Heart left ventricle (tissue), 13 donors: ENCODE measurements at regions not wholly inside any gene's neighbourhood (a gene's known extent, or its start where the extent isn't known, plus 50 kb on each side); places are given as distances from the start of the nearest gene placed in this dataset.

Experiments
- CTCF ChIP-seq, 12 donors: fragments of 200-600 bp; sonication (generic) in 4 of 12; IDR thresholded peaks; one replicate each; pipeline versions ENCODE4 v1.5.0 to v1.8.0; 2018 to 2022; ENCODE audit warnings: antibody characterized with exemption in 12 of 12, mild to moderate bottlenecking in 5 of 12
- POLR2A ChIP-seq, 2 donors: fragments of 450-650 bp; IDR thresholded peaks; one replicate each; pipeline ENCODE4 v1.6.1; 2017; ENCODE audit warnings: antibody characterized with exemption in 2 of 2, mild to moderate bottlenecking in 2 of 2, moderate library complexity in 2 of 2
- donor health status: ischemic (EF 13 %, LVEDD 7.1; RV severe dilation, severe dysfunction).
- donor health status: DM: no; HTN: yes; CAD: no.
- donor health status: DM: no; HTN: no; CAD: no.
- donor health status: ischemic (EF 25% LVEDD 6.9; RV normal size, moderate dysfunction).
- donor health status: ischemic (EF 25% LVEDD 5.7; RV mildly dilated, moderate dysfunction).
- donor health status: ischemic (EF 35%, LVEDD 5.7; RV mildly dilated, moderate dysfunction).
- donor health status: nonischemic (EF 11% LVEDD 7.7; RV severe dilation, severe dysfunction).
- donor health status: DM: yes; HTN: yes; CAD: no.
- donor health status: PGD.
- donor health status: ischemic (EF 29% LVEDD 5.4; RV normal size, mild dysfunction).
- donor health status: nonischemic (EF 23%, LVEDD 6.1; RV moderate dilation, normal function).

- no peak for TF ChIP-seq CTCF (IDR thresholded peaks at IDR 0.05)
- no peak for TF ChIP-seq POLR2A (IDR thresholded peaks at IDR 0.05)
Measured at GRCh38 chr1:234933475-234933874, 195.2 kb downstream of the TOMM20 start.
